ENCODE measurements at regions not wholly inside any gene's neighbourhood (a gene's known extent, or its start where the extent isn't known, plus 50 kb on each side); places are given as distances from the start of the nearest gene placed in this dataset.

DNA sequence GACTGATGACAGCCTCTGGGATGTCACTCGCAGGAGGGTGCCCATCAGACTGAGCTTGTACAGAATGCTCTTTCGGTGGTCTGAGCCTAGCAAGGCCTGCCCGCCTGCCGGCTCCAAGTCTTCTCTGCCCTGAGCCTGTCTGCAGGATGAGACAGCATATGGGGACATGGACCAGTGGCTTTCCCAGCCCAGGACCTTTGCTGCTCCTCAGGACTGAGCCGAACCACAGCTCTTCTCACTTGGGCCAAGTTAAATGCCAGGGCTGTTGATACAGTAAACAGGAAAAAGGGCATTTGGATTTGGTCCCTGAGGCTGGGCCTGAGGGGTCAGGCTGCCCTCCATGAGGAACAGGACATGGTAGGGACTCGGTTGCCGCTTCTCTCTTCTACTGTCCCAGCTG lies 64.3 kb upstream of the EPS8L3 start:
- no peak overlapping the region for H3K4me3 ChIP-seq
- ATAC-seq (no peak), DNase-seq (no peak)
- H3K36me3 ChIP-seq (ENCODE audit: low read depth), result no peaks in the 10 kb centered on the region
- intact Hi-C loops (cut with DNase I, micrococcal nuclease), result no loop called here
- no peaks in the 10 kb centered on the region for H3K9me3 ChIP-seq
- H3K4me1 ChIP-seq (ENCODE audit: low read depth), result no peaks in the 10 kb centered on the region
- TF ChIP-seq, protein P1, sequence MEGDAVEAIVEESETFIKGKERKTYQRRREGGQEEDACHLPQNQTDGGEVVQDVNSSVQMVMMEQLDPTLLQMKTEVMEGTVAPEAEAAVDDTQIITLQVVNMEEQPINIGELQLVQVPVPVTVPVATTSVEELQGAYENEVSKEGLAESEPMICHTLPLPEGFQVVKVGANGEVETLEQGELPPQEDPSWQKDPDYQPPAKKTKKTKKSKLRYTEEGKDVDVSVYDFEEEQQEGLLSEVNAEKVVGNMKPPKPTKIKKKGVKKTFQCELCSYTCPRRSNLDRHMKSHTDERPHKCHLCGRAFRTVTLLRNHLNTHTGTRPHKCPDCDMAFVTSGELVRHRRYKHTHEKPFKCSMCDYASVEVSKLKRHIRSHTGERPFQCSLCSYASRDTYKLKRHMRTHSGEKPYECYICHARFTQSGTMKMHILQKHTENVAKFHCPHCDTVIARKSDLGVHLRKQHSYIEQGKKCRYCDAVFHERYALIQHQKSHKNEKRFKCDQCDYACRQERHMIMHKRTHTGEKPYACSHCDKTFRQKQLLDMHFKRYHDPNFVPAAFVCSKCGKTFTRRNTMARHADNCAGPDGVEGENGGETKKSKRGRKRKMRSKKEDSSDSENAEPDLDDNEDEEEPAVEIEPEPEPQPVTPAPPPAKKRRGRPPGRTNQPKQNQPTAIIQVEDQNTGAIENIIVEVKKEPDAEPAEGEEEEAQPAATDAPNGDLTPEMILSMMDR (IDR thresholded peaks at IDR 0.05), result no peak

DNA sequence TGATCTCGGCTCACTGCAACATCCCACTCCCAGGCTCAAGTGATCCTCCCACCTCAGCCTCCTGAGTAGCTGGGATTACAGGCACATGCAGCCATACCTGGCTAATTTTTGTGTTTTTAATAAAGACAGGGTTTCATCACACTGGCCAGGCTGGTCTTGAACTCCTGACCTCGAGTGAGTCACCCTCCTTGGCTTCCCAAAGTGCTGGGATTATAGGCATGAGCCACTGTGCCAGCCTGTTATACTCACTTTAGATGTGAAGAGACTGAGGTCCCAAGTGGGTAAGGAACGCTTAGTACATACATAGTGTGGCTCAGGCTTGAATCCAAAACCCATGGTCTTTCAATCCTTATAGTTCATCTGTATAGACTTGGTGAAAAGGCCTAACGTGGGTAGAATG lies 63.7 kb upstream of the EPS8L3 start:
- Histone ChIP-seq H3K36me3 (ENCODE audit: low read depth) (no peaks in the 10 kb centered on the region), H3K4me1 (ENCODE audit: low read depth) (no peaks in the 10 kb centered on the region), H3K4me3 (no peak overlapping the region), H3K9me3 (no peaks in the 10 kb centered on the region)
- intact Hi-C loops (cut with DNase I, micrococcal nuclease), result no loop called here
- DNase-seq (no peak), ATAC-seq (no peak)
- TF ChIP-seq, protein P1 (IDR thresholded peaks at IDR 0.05), result no peak

DNA sequence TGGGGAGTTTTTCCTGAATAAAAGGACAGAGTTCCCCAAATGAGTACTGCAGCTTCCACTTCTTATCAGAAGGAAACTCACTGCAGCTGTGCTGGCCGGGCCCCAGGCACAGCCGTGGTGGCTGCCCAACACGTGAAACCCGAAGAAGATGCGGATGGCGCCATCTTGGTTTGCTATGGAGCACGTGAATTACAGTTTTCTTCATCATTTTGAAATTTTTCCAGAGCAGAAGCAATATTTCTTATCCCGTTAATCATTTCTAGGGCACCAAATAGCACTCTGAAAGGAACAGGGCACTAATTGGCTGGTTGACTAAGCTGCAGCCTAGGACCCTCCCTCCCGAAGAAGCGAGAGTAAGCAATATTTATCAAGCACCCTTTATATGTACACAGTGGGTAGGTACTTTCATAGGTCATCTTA lies 63.2 kb upstream of the EPS8L3 start:
- no peaks in the 10 kb centered on the region for H3K9me3 ChIP-seq
- TF ChIP-seq, protein P1 (IDR thresholded peaks at IDR 0.05), result no peak
- ATAC-seq, result no peak
- intact Hi-C loops (cut with DNase I, micrococcal nuclease), result no loop called here
- H3K36me3 ChIP-seq (ENCODE audit: low read depth), result no peaks in the 10 kb centered on the region
- no peak for DNase-seq
- H3K4me3 ChIP-seq, result no peak overlapping the region
- no peaks in the 10 kb centered on the region for H3K4me1 ChIP-seq (ENCODE audit: low read depth)

DNA sequence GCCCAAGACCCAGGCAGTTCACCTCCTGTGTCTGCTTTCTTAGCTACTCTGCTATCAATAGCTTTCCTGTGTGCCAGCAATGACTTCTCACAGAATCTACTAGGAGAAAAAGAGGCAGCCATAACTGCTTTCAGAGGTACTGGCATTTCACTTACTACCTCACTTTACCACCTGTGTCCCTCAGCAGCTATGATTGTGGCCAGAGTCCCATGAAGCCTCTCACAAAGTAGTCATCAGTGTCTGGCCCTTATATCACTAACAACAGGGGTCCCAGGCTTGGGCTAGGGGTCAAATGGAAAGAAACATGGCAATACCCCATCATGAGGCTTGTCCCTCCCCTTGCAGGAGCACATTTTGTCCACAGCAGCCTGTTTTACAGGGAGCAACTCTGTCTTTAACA lies 62.7 kb upstream of the EPS8L3 start:
- TF ChIP-seq, protein P1 (IDR thresholded peaks at IDR 0.05), result no peak
- ATAC-seq (no peak), DNase-seq (no peak)
- Histone ChIP-seq H3K36me3 (ENCODE audit: low read depth) (no peaks in the 10 kb centered on the region), H3K9me3 (no peaks in the 10 kb centered on the region), H3K4me1 (ENCODE audit: low read depth) (no peaks in the 10 kb centered on the region), H3K4me3 (no peak overlapping the region)
- intact Hi-C loops (cut with DNase I, micrococcal nuclease), result no loop called here

DNA sequence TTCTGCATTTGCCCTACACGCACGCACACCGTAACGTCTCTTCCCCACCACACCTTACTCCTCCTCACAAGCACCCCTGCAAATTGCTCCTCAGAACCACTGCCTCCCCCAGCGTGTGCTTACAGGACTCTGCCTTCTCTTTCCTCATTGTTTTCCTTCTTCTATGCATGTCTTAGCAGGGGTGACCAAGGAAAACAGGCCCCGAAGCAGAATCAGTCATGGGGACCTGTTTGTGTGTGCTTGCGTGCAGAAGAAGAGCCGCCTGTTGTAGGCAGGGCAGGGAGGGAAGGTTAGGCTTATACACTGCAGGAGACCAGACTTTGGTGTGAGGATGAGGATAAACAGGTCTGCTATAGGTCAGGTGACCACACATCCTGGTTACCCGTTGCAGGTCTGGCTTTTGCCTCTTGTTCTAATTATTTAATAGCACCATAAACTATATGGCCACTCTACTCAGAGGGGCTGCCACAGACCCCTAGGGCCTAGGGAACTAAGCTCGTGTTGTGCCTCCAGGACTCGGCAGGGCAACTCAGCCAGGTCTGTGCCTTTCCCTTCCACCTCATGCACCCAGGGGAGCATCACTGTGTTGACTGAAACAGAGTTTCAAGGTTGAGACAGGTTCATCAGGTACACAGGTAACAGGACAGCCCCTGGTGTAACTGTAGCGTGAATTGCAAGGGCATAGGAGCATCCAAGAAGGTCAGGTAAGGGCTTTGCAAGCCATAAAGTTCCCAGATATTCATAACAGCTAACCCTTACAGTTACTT lies 60.8 kb upstream of the EPS8L3 start:
- Histone ChIP-seq H3K9me3 (no peaks in the 10 kb centered on the region), H3K4me1 (ENCODE audit: low read depth) (no peaks in the 10 kb centered on the region), H3K36me3 (ENCODE audit: low read depth) (no peaks in the 10 kb centered on the region), H3K4me3 (no peak overlapping the region)
- intact Hi-C loops (cut with DNase I, micrococcal nuclease), result no loop called here
- TF ChIP-seq, protein P1 (IDR thresholded peaks at IDR 0.05), result no peak
- no peak for DNase-seq
- ATAC-seq, result no peak
